Activated T-cell treated with anti-CD3 and anti-CD28 coated beads, Interleukin-2, amount 50 U/mL, for 4 hours (primary cell): ENCODE measurements at regions not wholly inside any gene's neighbourhood (a gene's known extent, or its start where the extent isn't known, plus 50 kb on each side); places are given as distances from the start of the nearest gene placed in this dataset.
"Not testable (repeated sequence)": the region's sequence is repeated elsewhere in the genome, so short reads cannot be mapped to it uniquely, and the experiment has no call there.

Source experiments
- ATAC-seq, 2 donors: fragments of 200-7000 bp; cut with Tn5 transposase; one replicate each; pipeline ENCODE4 v1.10.0; 2021
- DNase-seq: peaks from one replicate; pipeline ENCODE4 v3.0.0-alpha.2; 2020
- H3K27me3 Mint-ChIP-seq: one replicate; pipeline ENCODE4 v1.8.0; 2021; ENCODE audit warnings: low read depth, mixed read lengths
- H3K36me3 Mint-ChIP-seq: one replicate; pipeline ENCODE4 v1.8.0; 2022; ENCODE audit warnings: mixed read lengths; ENCODE audit not compliant: insufficient read depth
- H3K4me1 Mint-ChIP-seq: one replicate; pipeline ENCODE4 v1.8.0; 2021; ENCODE audit warnings: low read depth, mixed read lengths
- H3K4me3 Mint-ChIP-seq: one replicate; pipeline ENCODE4 v1.8.0; 2021; ENCODE audit warnings: mild to moderate bottlenecking, moderate library complexity, mixed read lengths
- H3K9me3 Mint-ChIP-seq: one replicate; pipeline ENCODE4 v1.8.0; 2021; ENCODE audit warnings: mixed read lengths

- H3K27me3 Mint-ChIP-seq, H3K4me1 Mint-ChIP-seq, H3K36me3 Mint-ChIP-seq, ATAC-seq, DNase-seq, H3K9me3 Mint-ChIP-seq, H3K4me3 Mint-ChIP-seq: not testable (repeated sequence)
These were observed 159.0 kb upstream of the C14orf180 start for GRCh38 chr14:104420523-104420922.

DNA sequence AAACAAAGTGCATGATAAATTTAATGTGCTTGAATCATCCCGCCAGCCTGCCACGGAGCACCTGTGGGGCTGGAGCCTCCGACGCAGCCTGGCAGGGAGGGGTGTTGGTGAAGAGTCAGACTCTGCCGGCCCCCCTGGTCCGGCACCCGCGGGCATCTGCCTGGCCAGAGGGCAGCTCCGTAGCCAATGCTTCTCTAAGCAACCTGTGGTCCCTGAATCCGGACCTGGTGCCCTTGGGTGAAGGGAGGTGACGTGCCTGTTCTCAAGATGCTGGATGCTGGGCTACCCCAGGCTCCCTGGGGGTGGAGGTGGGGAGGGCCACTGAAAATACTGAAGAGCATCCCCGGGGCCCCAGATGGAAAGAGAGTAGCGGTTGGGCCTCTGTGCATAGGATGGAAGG is 158.6 kb upstream of the C14orf180 start:
- no peak for DNase-seq
- Mint-ChIP-seq H3K4me1 (no peaks in the 10 kb centered on the region), H3K9me3 (no peaks in the 10 kb centered on the region)

GRCh38 chr14:104421401-104421821 is 158.2 kb upstream of the C14orf180 start:
- Mint-ChIP-seq H3K9me3 (no peaks in the 10 kb centered on the region), H3K4me1 (no peaks in the 10 kb centered on the region), H3K36me3 (no peaks in the 10 kb centered on the region), H3K4me3 (no peak overlapping the region), H3K27me3 (no peaks in the 10 kb centered on the region)
- DNase-seq (no peak), ATAC-seq (no peak)

More for the DNA sequence above, 158.6 kb upstream of the C14orf180 start:
- no peak for ATAC-seq
- Mint-ChIP-seq H3K27me3 (no peaks in the 10 kb centered on the region), H3K36me3 (no peaks in the 10 kb centered on the region), H3K4me3 (no peak overlapping the region)

DNA sequence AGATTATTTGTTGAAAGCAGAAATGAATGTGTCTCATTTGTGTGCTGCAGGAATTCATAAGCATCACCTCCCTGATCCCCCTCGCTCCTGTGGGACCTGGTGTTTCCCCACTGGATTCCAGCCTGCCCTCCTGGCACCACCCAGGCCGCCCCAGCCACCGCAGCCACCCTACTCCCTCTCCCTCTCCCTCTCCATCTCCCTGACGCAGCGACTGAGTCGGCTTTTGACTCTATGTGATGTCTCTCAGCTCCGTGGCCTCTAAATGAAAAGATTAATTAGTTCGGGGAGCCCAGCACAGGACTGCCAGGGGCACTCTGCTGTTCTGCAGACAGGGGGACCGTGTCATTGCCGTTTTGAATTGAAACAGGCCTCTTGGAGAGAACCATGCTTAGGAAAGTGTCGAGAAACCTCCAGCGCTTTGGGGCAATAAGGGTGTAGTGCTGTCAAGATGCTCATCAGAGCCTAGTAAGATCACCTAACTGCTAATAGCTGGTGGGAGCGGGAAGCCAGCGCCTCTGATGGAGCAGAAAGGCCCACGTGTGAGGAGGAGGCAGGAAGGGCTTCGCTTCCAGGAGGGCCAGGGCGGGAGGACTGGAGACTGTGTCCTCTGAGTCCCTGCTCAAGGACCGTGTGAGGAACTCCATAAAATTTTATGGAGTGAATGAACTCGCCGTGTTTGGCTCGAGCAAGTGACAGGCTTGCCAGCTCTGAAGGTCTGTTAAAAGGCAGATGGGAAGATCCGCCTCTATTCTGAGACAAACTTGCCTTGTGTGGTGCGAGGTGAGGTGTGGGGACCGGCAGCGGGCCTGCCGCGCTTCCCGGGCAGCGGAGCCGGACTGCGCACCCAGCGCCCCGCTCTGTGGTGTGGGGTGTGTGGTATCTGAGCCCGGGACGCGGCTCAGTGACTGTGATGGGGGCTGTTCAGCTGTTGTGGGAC is 157.4 kb upstream of the C14orf180 start:
- no peaks in the 10 kb centered on the region for H3K27me3 Mint-ChIP-seq
- H3K4me1 Mint-ChIP-seq = no peaks in the 10 kb centered on the region
- no peak overlapping the region for H3K4me3 Mint-ChIP-seq
- H3K36me3 Mint-ChIP-seq = no peaks in the 10 kb centered on the region
- no peak for DNase-seq
- no peak for ATAC-seq
- H3K9me3 Mint-ChIP-seq = no peaks in the 10 kb centered on the region

DNA sequence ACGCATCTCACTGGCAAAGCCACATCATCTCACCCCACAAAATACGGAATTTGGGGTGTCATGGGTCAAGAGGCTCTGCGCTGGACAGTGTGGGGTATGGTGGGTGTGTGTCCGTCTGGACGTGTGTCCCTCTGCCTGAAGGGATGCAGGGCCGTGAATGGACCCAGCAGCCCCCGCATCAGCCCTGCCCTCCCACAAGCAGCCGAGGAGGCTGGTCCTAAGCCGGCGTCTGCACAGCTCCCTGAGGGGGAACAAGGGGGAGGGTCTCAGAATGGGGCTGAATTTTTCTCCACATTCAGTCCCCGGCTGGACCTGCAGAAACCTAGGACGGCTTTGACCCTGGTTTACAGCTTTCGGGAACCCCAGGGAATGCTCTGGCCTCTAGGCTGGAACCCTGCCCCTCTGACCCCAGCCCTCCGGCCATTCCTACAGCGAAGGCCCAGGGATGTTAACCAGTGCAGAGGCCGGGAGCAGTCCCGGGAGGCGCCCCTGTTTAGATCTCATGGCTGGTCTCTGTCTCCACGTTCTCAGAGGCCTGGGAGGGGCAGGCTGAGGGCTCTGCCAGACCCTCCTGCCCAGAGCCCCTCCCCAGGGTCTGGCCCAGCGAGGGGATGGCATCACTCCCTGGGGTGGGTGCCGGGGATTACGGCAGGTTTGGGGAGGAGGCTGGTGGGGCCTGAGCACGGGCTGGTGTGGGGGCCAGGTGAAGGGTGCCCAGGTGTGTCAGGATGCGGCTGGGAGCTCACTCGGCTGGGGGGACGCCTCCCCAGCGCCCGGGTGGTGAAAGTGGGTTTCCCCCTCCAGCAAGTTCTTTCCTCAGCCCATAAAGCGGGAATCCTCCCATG is 156.5 kb upstream of the C14orf180 start:
- ATAC-seq (no peak), DNase-seq (no peak)
- H3K9me3 Mint-ChIP-seq = no peaks in the 10 kb centered on the region
- no peaks in the 10 kb centered on the region for H3K36me3 Mint-ChIP-seq
- H3K4me1 Mint-ChIP-seq = no peaks in the 10 kb centered on the region
- no peaks in the 10 kb centered on the region for H3K27me3 Mint-ChIP-seq
- no peak overlapping the region for H3K4me3 Mint-ChIP-seq

GRCh38 chr14:104423701-104424405 is 155.7 kb upstream of the C14orf180 start:
- no peak for DNase-seq
- Mint-ChIP-seq H3K9me3 (no peaks in the 10 kb centered on the region), H3K4me1 (no peaks in the 10 kb centered on the region), H3K27me3 (no peaks in the 10 kb centered on the region), H3K36me3 (no peaks in the 10 kb centered on the region), H3K4me3 (no peak overlapping the region)
- no peak for ATAC-seq

DNA sequence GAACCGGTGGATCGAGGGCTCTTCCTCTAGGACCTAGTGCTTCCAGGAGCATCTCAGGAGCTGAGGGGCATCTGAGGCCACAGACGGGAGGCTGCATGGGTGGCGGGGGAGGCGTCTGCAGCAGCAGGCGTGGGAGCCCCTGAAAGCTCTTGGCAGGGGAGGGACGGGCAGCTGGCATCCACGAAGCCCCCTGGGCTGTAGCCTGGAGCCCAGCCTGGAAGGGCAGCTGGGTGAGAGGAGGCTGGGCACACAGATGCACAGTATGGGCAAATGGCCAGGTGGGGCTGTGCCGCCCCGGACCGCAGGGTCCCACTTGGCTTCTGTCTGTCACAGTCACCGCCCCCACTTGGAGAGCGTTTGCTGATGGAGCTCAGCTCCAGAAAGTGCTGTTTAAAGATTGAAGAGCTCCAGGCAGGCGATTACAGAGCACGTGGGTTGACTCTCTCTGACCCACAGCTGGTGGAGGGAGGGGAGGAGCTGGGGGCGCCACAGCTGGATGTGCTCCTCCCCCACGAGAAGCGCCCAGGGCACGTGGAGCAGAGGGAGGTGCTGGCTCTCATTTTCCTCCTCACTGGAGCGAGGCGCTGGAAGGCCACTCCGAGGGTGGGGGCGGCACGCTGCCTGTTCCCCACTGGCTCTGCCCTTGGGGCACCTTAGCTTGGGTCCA is 155.0 kb upstream of the C14orf180 start:
- no peaks in the 10 kb centered on the region for H3K4me1 Mint-ChIP-seq
- no peak for DNase-seq
- H3K9me3 Mint-ChIP-seq = no peaks in the 10 kb centered on the region
- H3K4me3 Mint-ChIP-seq = no peak overlapping the region
- no peaks in the 10 kb centered on the region for H3K36me3 Mint-ChIP-seq
- ATAC-seq = no peak
- no peaks in the 10 kb centered on the region for H3K27me3 Mint-ChIP-seq

GRCh38 chr14:104425171-104425681 is 154.3 kb upstream of the C14orf180 start:
- Mint-ChIP-seq H3K36me3 (no peaks in the 10 kb centered on the region), H3K4me3 (no peak overlapping the region), H3K9me3 (no peaks in the 10 kb centered on the region), H3K4me1 (no peaks in the 10 kb centered on the region), H3K27me3 (no peaks in the 10 kb centered on the region)
- ATAC-seq = no peak
- DNase-seq = no peak

DNA sequence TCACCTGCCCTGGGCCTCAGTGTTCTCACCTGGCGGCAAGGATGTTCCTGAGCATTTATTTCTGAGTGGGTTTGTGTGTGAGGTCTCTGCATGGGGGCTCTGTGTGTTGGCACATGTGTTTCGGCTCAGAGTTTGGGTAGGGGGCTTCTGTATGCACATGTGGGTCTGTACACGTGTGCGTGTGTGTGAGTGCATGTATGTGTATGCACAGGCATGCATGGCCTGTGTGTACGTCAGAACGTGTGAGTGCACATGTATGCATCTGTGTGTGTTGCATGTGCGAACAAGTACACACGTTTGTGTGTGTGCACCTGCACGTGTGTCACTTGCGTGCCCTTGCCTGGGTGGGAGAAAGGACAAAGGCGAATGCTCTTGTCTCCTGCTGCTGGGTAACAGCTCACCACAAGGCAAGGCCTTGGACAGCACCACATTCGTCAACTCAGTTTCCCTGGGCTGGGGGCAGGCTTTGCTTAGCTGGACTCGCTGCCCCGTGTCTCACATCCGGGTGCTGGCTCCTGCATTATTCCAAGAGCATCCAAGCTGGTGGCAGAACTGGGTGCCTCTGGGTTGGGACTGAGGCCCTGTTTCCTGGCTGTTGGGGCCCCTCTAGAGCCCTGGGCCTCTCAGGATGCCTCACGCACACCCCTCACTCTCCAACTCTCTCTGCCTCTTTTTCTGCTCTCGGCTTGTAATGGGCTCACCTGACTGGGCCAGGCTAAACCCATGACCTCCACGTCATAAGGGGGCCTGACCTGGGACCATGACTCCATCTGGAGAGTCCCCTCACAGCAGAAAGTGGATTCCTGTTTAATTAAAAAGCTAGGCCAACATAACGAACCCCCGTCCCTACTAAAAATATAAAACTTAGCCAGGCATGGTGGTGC is 153.6 kb upstream of the C14orf180 start:
- Mint-ChIP-seq H3K4me3 (no peak overlapping the region), H3K4me1 (no peaks in the 10 kb centered on the region), H3K27me3 (no peaks in the 10 kb centered on the region), H3K36me3 (no peaks in the 10 kb centered on the region), H3K9me3 (no peaks in the 10 kb centered on the region)
- DNase-seq (no peak), ATAC-seq (no peak)

DNA sequence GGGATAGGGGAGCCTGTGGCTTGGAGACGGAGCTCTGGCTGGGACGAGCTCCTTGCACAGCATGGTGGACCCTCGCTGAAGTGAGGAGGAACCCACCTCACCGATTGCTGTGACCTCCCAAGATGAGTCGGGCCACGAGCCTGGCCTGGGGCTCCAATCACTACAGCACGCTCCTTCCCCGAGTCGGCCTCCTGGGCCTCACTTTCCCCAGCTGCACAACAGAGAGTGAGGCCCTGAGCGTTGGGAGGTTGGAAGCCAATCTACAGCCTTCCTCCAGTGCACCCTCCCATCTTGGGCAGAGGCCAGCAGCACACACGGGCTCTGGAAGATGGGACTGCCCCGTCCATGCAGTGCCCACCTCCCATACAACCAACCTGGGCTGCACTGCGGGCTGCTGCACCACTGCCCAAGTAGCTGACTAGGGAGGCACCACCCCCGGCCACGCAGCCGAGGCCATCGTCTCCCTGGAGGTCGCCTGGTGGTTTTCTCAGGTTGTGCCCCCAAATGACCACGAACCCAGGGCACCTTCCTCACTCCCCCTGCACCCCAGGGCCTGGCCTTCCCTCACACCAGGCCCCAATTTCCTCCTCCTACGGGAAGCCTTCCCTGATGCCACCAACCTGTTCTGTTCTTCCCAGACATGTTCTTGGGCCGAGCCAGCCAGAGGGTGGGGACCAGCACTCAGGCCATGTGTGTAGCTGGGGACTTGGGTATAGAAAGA is 152.3 kb upstream of the C14orf180 start:
- DNase-seq (no peak), ATAC-seq (no peak)
- H3K4me3 Mint-ChIP-seq = no peak overlapping the region
- no peaks in the 10 kb centered on the region for H3K27me3 Mint-ChIP-seq
- no peaks in the 10 kb centered on the region for H3K4me1 Mint-ChIP-seq
- no peaks in the 10 kb centered on the region for H3K36me3 Mint-ChIP-seq
- H3K9me3 Mint-ChIP-seq = no peaks in the 10 kb centered on the region

- H3K27me3 Mint-ChIP-seq = no peaks in the 10 kb centered on the region
- no peaks in the 10 kb centered on the region for H3K9me3 Mint-ChIP-seq
- H3K36me3 Mint-ChIP-seq = no peaks in the 10 kb centered on the region
- no peak for ATAC-seq
- H3K4me3 Mint-ChIP-seq = no peak overlapping the region
- H3K4me1 Mint-ChIP-seq = no peaks in the 10 kb centered on the region
- DNase-seq = no peak
These were observed 151.2 kb upstream of the C14orf180 start for GRCh38 chr14:104428333-104428851.

GRCh38 chr14:104428860-104429259 is 150.7 kb upstream of the C14orf180 start:
- no peaks in the 10 kb centered on the region for H3K9me3 Mint-ChIP-seq
- ATAC-seq (no peak), DNase-seq (no peak)
- no peaks in the 10 kb centered on the region for H3K27me3 Mint-ChIP-seq
- no peaks in the 10 kb centered on the region for H3K4me1 Mint-ChIP-seq
- H3K36me3 Mint-ChIP-seq = no peaks in the 10 kb centered on the region
- H3K4me3 Mint-ChIP-seq = no peak overlapping the region
